ENCODE measurements at regions not wholly inside any gene's neighbourhood (a gene's known extent, or its start where the extent isn't known, plus 50 kb on each side); places are given as distances from the start of the nearest gene placed in this dataset.

GRCh38 chr2:33984131-33984530, 385.0 kb upstream of the FAM98A start:
- Histone ChIP-seq H3K4me1 (ENCODE audit: control insufficient read depth, insufficient read depth, low read length) (no peaks in the 10 kb centered on the region), H3K9me3 (replicated peaks; ENCODE audit: control insufficient read depth, insufficient read depth, low read length) (no peaks in the 10 kb centered on the region), H2AFZ (ENCODE audit: control insufficient read depth, low read depth, low read length) (no peak overlapping the region), H3K36me3 (ENCODE audit: control insufficient read depth in 2 of 2, insufficient read depth in 2 of 2, low read length in 1 of 2) (no peaks in the 10 kb centered on the region), H3K27me3 (replicated peaks in 1 of 2; ENCODE audit: control insufficient read depth in 2 of 2, insufficient read depth in 2 of 2, low read length in 1 of 2) (no peaks in the 10 kb centered on the region), H3K27ac (ENCODE audit: control insufficient read depth, insufficient read depth) (no peak overlapping the region), H3K79me2 (ENCODE audit: control insufficient read depth, insufficient read depth, low read length) (no peaks in the 10 kb centered on the region), H3K4me2 (ENCODE audit: control insufficient read depth, insufficient read depth) (no peak overlapping the region), H3K9ac (ENCODE audit: control insufficient read depth, insufficient read depth, low read length) (no peak overlapping the region), H4K20me1 (ENCODE audit: control insufficient read depth, insufficient read depth) (no peaks in the 10 kb centered on the region), H3K4me3 (no peak overlapping the region)
- no peak for DNase-seq (ENCODE audit: low read depth, low spot score)
- BruUV-seq (replicated peaks): no TSS peak
- in situ Hi-C loops (cut with MboI) (no loop called here), intact Hi-C loops (cut with micrococcal nuclease; ENCODE audit: unreplicated experiment) (no loop called here)
- SMC1A ChIA-PET (ENCODE audit: uncharacterized antibody, unreplicated experiment): no interaction called here
- POLR2A ChIA-PET: no interaction called here
- ATAC-seq: no peak
- CTCF ChIA-PET: no interaction called here
- RAD21 ChIA-PET (ENCODE audit: unreplicated experiment): no interaction called here
- FAIRE-seq: no peak
- TF ChIP-seq KDM1A (IDR thresholded peaks at IDR 0.05; ENCODE audit: borderline replicate concordance) (no peak), SPI1 (IDR thresholded peaks at IDR 0.05; ENCODE audit: borderline replicate concordance, insufficient read depth, low read depth, low read length) (no peak), STAT1 (conservative IDR thresholded peaks at IDR 0.05) (no peak), RCOR1 (conservative IDR thresholded peaks at IDR 0.05; ENCODE audit: low read depth, low read length) (no peak), TCF12 (IDR thresholded peaks at IDR 0.05; ENCODE audit: low read depth, low read length) (no peak), CBX5 (IDR thresholded peaks at IDR 0.05; ENCODE audit: low read depth) (no peak), NFYA (IDR thresholded peaks at IDR 0.05; ENCODE audit: borderline replicate concordance, low read depth, low read length) (no peak), NR2F1 (conservative IDR thresholded peaks at IDR 0.05) (no peak), SIX5 (IDR thresholded peaks at IDR 0.05; ENCODE audit: low read depth, low read length, severe bottlenecking) (no peak), TBL1XR1 (IDR thresholded peaks at IDR 0.05; ENCODE audit: low read depth, low read length) (no peak), ATF7 (IDR thresholded peaks at IDR 0.05; ENCODE audit: low read depth) (no peak), CBFB (IDR thresholded peaks at IDR 0.05; ENCODE audit: low read depth) (no peak), JUNB (IDR thresholded peaks at IDR 0.05) (no peak), GABPA (IDR thresholded peaks at IDR 0.05; ENCODE audit: low read depth) (no peak), PAX5 (IDR thresholded peaks at IDR 0.05; ENCODE audit: borderline replicate concordance, low read depth, low read length) (no peak), CHD2 (IDR thresholded peaks at IDR 0.05; ENCODE audit: borderline replicate concordance, low read depth, low read length) (no peak)
- TF ChIP-seq, protein P1, sequence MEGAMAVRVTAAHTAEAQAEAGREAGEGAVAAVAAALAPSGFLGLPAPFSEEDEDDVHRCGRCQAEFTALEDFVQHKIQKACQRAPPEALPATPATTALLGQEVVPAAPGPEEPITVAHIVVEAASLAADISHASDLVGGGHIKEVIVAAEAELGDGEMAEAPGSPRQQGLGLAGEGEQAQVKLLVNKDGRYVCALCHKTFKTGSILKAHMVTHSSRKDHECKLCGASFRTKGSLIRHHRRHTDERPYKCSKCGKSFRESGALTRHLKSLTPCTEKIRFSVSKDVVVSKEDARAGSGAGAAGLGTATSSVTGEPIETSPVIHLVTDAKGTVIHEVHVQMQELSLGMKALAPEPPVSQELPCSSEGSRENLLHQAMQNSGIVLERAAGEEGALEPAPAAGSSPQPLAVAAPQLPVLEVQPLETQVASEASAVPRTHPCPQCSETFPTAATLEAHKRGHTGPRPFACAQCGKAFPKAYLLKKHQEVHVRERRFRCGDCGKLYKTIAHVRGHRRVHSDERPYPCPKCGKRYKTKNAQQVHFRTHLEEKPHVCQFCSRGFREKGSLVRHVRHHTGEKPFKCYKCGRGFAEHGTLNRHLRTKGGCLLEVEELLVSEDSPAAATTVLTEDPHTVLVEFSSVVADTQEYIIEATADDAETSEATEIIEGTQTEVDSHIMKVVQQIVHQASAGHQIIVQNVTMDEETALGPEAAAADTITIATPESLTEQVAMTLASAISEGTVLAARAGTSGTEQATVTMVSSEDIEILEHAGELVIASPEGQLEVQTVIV (IDR thresholded peaks at IDR 0.05; ENCODE audit: borderline replicate concordance, partially characterized antibody): no peak
- WGBS (ENCODE audit: insufficient coverage, insufficient replicate concordance, low lambda C conversion rate, missing lambda C conversion rate): 54% methylated on average over 2 of the region's 2 CpGs

Data from GM12878 (cell line).